GM10266 (cell line): ENCODE measurements at regions not wholly inside any gene's neighbourhood (a gene's known extent, or its start where the extent isn't known, plus 50 kb on each side); places are given as distances from the start of the nearest gene placed in this dataset.
"Not testable (repeated sequence)": the region's sequence is repeated elsewhere in the genome, so short reads cannot be mapped to it uniquely, and the experiment has no call there.

Source experiments
- DNase-seq: peaks from one replicate; pipeline ENCODE4 v3.0.0; 2012; ENCODE audit errors: extremely low spot score
- CTCF ChIP-seq: IDR thresholded peaks from 2 replicates; pipeline ENCODE4 v1.5.1; 2012; ENCODE audit warnings: mild to moderate bottlenecking, low read depth; ENCODE audit not compliant: control insufficient read depth, insufficient read depth; ENCODE audit errors: missing control alignments

GRCh38 chr21:28857752-28858151 is 134.9 kb downstream of the LTN1 start:
- DNase-seq = no peak
- no peak for TF ChIP-seq CTCF

GRCh38 chr21:28856588-28857250 is 136.0 kb downstream of the LTN1 start:
- DNase-seq = no peak
- TF ChIP-seq CTCF = no peak

- DNase-seq = no peak
- TF ChIP-seq CTCF = no peak
Observed at GRCh38 chr21:28852706-28853105, 140.0 kb downstream of the LTN1 start.

- no peak for DNase-seq
- TF ChIP-seq CTCF = no peak
Observed at GRCh38 chr21:28851645-28852044, 141.0 kb downstream of the LTN1 start.

GRCh38 chr21:28839237-28839636 is 153.4 kb downstream of the LTN1 start:
- DNase-seq = not testable (repeated sequence)

- DNase-seq = not testable (repeated sequence)
Observed at GRCh38 chr21:28837426-28837825, 155.3 kb downstream of the LTN1 start.

GRCh38 chr21:28836588-28836987 is 156.1 kb downstream of the LTN1 start:
- not testable (repeated sequence) for DNase-seq

GRCh38 chr21:28834335-28835238 is 158.1 kb downstream of the LTN1 start:
- TF ChIP-seq CTCF = no peak
- DNase-seq = no peak

GRCh38 chr21:28833609-28834008 is 159.1 kb downstream of the LTN1 start:
- TF ChIP-seq CTCF = no peak
- no peak for DNase-seq
